Neuronal stem cell (in vitro differentiated cells): ENCODE measurements at regions not wholly inside any gene's neighbourhood (a gene's known extent, or its start where the extent isn't known, plus 50 kb on each side); places are given as distances from the start of the nearest gene placed in this dataset.
"Not testable (repeated sequence)": the region's sequence is repeated elsewhere in the genome, so short reads cannot be mapped to it uniquely, and the experiment has no call there.

ENCODE experiments used
- DNase-seq: peaks from one replicate; pipeline ENCODE4 v3.0.0-alpha.2; 2013; ENCODE audit warnings: low spot score
- H2AFZ ChIP-seq: one replicate; pipeline ENCODE4 v1.6.1; 2013; ENCODE audit warnings: mild to moderate bottlenecking, low read length, inconsistent platforms
- H2AK5ac ChIP-seq: 2 replicates; pipeline ENCODE4 v1.6.1; 2013; ENCODE audit warnings: low read depth, mild to moderate bottlenecking, inconsistent platforms, low read length, moderate library complexity, mixed read lengths
- H2BK120ac ChIP-seq: 2 replicates; pipeline ENCODE4 v1.6.1; 2013; ENCODE audit warnings: low read depth, mild to moderate bottlenecking, inconsistent platforms, low read length, moderate library complexity, mixed read lengths
- H2BK12ac ChIP-seq: one replicate; pipeline ENCODE4 v1.6.1; 2013; ENCODE audit warnings: low read length, inconsistent platforms
- H2BK15ac ChIP-seq: 2 replicates; pipeline ENCODE4 v1.6.1; 2013; ENCODE audit warnings: mild to moderate bottlenecking, low read length, inconsistent platforms, mixed read lengths
- H2BK5ac ChIP-seq: one replicate; pipeline ENCODE4 v1.6.1; 2013; ENCODE audit warnings: inconsistent platforms, mild to moderate bottlenecking, low read length, moderate library complexity
- H3K14ac ChIP-seq: one replicate; pipeline ENCODE4 v1.6.1; 2013; ENCODE audit warnings: low read length, inconsistent platforms
- H3K18ac ChIP-seq: 2 replicates; pipeline ENCODE4 v1.6.1; 2013; ENCODE audit warnings: low read length, inconsistent platforms
- H3K23ac ChIP-seq: 2 replicates; pipeline ENCODE4 v1.6.1; 2013; ENCODE audit warnings: low read depth, mild to moderate bottlenecking, mixed read lengths, low read length, inconsistent platforms; ENCODE audit not compliant: poor library complexity
- H3K27ac ChIP-seq: replicated peaks from 3 replicates; pipeline ENCODE4 v1.5.1; 2013; ENCODE audit warnings: low read length, inconsistent platforms
- H3K27me3 ChIP-seq, 3 experiments: 2 replicates each; pipeline ENCODE4 v1.6.1; 2013; ENCODE audit warnings: low read length in 3 of 3, mild to moderate bottlenecking in 2 of 3, inconsistent platforms in 1 of 3, low read depth in 1 of 3, mixed read lengths in 1 of 3, moderate library complexity in 1 of 3; ENCODE audit not compliant: control insufficient read depth in 3 of 3, insufficient read depth in 3 of 3
- H3K36me3 ChIP-seq, 2 donors: replicated peaks in 1 of 2; 2 replicates each; pipeline ENCODE4 v1.6.1; 2013; ENCODE audit warnings: low read length in 2 of 2; ENCODE audit not compliant: control insufficient read depth in 2 of 2, insufficient read depth in 2 of 2
- H3K4ac ChIP-seq: 2 replicates; pipeline ENCODE4 v1.6.1; 2013; ENCODE audit warnings: inconsistent platforms, mild to moderate bottlenecking, low read length, moderate library complexity
- H3K4me1 ChIP-seq, 2 donors: 1 replicate in 1 of 2; 2 replicates in 1 of 2; pipeline ENCODE4 v1.6.1; 2013; ENCODE audit warnings: low read length in 2 of 2, low read depth in 1 of 2; ENCODE audit not compliant: control insufficient read depth in 2 of 2, insufficient read depth in 1 of 2
- H3K4me2 ChIP-seq: one replicate; pipeline ENCODE4 v1.6.1; 2013; ENCODE audit warnings: mild to moderate bottlenecking, low read length, inconsistent platforms; ENCODE audit not compliant: insufficient read depth, poor library complexity, severe bottlenecking
- H3K4me3 ChIP-seq, 2 donors: 2 replicates each; pipeline ENCODE4 v1.5.1; 2013; ENCODE audit warnings: low read length in 2 of 2, mild to moderate bottlenecking in 2 of 2, inconsistent platforms in 1 of 2, moderate library complexity in 1 of 2
- H3K79me1 ChIP-seq: one replicate; pipeline ENCODE4 v1.6.1; 2013; ENCODE audit warnings: low read depth, mild to moderate bottlenecking, inconsistent platforms, low read length, moderate library complexity
- H3K9ac ChIP-seq: one replicate; pipeline ENCODE4 v1.6.1; 2013; ENCODE audit warnings: mild to moderate bottlenecking, low read depth, low read length, inconsistent platforms; ENCODE audit not compliant: poor library complexity
- H3K9me3 ChIP-seq, 2 donors: replicated peaks in 1 of 2; 2 replicates each; pipeline versions ENCODE3 to v1.6.1; 2013; ENCODE audit warnings: low read length in 2 of 2, mild to moderate bottlenecking in 2 of 2, inconsistent platforms in 1 of 2, low read depth in 1 of 2, mixed read lengths in 1 of 2, moderate library complexity in 1 of 2; ENCODE audit not compliant: control insufficient read depth in 2 of 2, insufficient read depth in 1 of 2
- H4K8ac ChIP-seq: one replicate; pipeline ENCODE4 v1.6.1; 2013; ENCODE audit warnings: low read depth, mild to moderate bottlenecking, inconsistent platforms, low read length, moderate library complexity
- H4K91ac ChIP-seq: one replicate; pipeline ENCODE4 v1.6.1; 2013; ENCODE audit warnings: low read length, low read depth, mild to moderate bottlenecking, inconsistent platforms; ENCODE audit not compliant: poor library complexity
- WGBS, 2 donors: extraction: QIAGEN DNeasy Blood & Tissue Kit; methylation state at CpG; one replicate each; pipeline ENCODE4 v1.1.7; 2013; ENCODE audit warnings: missing lambda C conversion rate in 2 of 2, mixed read lengths in 1 of 2; ENCODE audit not compliant: insufficient read length in 2 of 2, insufficient replicate concordance in 1 of 2; ENCODE audit errors: extremely low coverage in 2 of 2; 5-methylcytosine and 5-hydroxymethylcytosine counted together

- not testable (repeated sequence) for H3K27ac ChIP-seq, H2AFZ ChIP-seq, H3K14ac ChIP-seq, H3K79me1 ChIP-seq, H2BK12ac ChIP-seq, H2BK120ac ChIP-seq, H3K4me1 ChIP-seq, H3K4me2 ChIP-seq, H3K4me3 ChIP-seq, H4K91ac ChIP-seq, H2BK15ac ChIP-seq, H3K18ac ChIP-seq, H3K23ac ChIP-seq, H4K8ac ChIP-seq, H3K36me3 ChIP-seq, H3K9ac ChIP-seq, H3K27me3 ChIP-seq, H3K4ac ChIP-seq, H2BK5ac ChIP-seq, DNase-seq, H2AK5ac ChIP-seq
- peaks cover 8 to 12% of the 10 kb centered on the region in 2 donors for H3K9me3 ChIP-seq
- WGBS, 2 donors, result no CpG with 5 or more reads among the region's 8 CpGs
Observed at GRCh38 chr21:10382135-10382534, 139.2 kb upstream of the TPTE start.

GRCh38 chr21:10382580-10382979, 138.8 kb upstream of the TPTE start:
- not testable (repeated sequence) for H3K23ac ChIP-seq, H3K27me3 ChIP-seq, H2BK15ac ChIP-seq, H4K8ac ChIP-seq, H2AK5ac ChIP-seq, H3K9ac ChIP-seq, H3K4me1 ChIP-seq, H3K4me3 ChIP-seq, H3K14ac ChIP-seq, H2BK5ac ChIP-seq, H3K18ac ChIP-seq, H3K4me2 ChIP-seq, DNase-seq, H3K36me3 ChIP-seq, H4K91ac ChIP-seq, H3K27ac ChIP-seq, H3K4ac ChIP-seq, H3K79me1 ChIP-seq, H2BK120ac ChIP-seq, H2AFZ ChIP-seq, H2BK12ac ChIP-seq
- WGBS, 2 donors, result no CpG with 5 or more reads among the region's 5 CpGs
- peaks cover 8 to 12% of the 10 kb centered on the region in 2 donors for H3K9me3 ChIP-seq

DNA sequence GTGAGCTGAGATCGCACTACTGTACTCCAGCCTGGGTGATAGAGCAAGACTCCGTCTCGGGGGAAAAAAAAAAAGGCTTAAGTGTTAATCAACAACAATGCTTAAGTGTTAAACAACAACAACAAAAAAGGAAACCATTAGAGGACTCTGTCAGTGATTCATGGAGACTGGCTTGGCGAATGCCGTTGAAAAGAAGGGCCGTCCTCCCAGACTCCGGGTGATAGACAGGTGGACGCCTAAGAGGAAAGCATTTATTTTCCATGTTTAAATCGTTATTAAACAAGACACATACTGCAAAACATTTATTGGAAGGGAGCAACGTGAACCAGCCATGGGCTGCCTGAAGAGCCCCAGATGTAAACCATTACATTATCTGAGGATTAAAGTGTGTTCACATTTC, 137.8 kb upstream of the TPTE start:
- H2BK12ac ChIP-seq, H3K4me2 ChIP-seq, H3K79me1 ChIP-seq, H3K9ac ChIP-seq, H3K18ac ChIP-seq, H2BK5ac ChIP-seq, H3K4me3 ChIP-seq, H3K4ac ChIP-seq, H3K14ac ChIP-seq, H3K36me3 ChIP-seq, H2AFZ ChIP-seq, H4K91ac ChIP-seq, DNase-seq, H4K8ac ChIP-seq, H2BK120ac ChIP-seq, H3K4me1 ChIP-seq, H3K23ac ChIP-seq, H2AK5ac ChIP-seq, H3K27me3 ChIP-seq, H2BK15ac ChIP-seq, H3K27ac ChIP-seq: not testable (repeated sequence)
- WGBS, 2 donors, result no CpG with 5 or more reads among the region's 10 CpGs
- peaks cover 8 to 13% of the 10 kb centered on the region in 2 donors for H3K9me3 ChIP-seq

GRCh38 chr21:10384304-10384861, 137.0 kb upstream of the TPTE start:
- H2AFZ ChIP-seq, H3K23ac ChIP-seq, H3K27ac ChIP-seq, DNase-seq, H3K4me1 ChIP-seq, H3K18ac ChIP-seq, H2BK12ac ChIP-seq, H2BK120ac ChIP-seq, H2BK5ac ChIP-seq, H4K91ac ChIP-seq, H3K4me2 ChIP-seq, H2AK5ac ChIP-seq, H3K36me3 ChIP-seq, H3K4ac ChIP-seq, H3K9ac ChIP-seq, H3K14ac ChIP-seq, H3K79me1 ChIP-seq, H2BK15ac ChIP-seq, H4K8ac ChIP-seq, H3K27me3 ChIP-seq: not testable (repeated sequence)
- no CpG with 5 or more reads among the region's 3 CpGs for WGBS, 2 donors
- H3K9me3 ChIP-seq, result peaks cover 8 to 13% of the 10 kb centered on the region in 2 donors
- peak overlapping the region in 1 of 2 donors; percentile 46 for H3K4me3 ChIP-seq
